Chondrocyte (in vitro differentiated cells): ENCODE measurements at regions not wholly inside any gene's neighbourhood (a gene's known extent, or its start where the extent isn't known, plus 50 kb on each side); places are given as distances from the start of the nearest gene placed in this dataset.
"Not testable (repeated sequence)": the region's sequence is repeated elsewhere in the genome, so short reads cannot be mapped to it uniquely, and the experiment has no call there.

Source experiments
- DNase-seq: peaks from one replicate; pipeline ENCODE4 v3.0.0; 2021; ENCODE audit warnings: mixed read lengths, low spot score
- H3K27ac Mint-ChIP-seq: one replicate; pipeline ENCODE4 v1.8.0; 2021; ENCODE audit warnings: mild to moderate bottlenecking, moderate library complexity, mixed read lengths; ENCODE audit not compliant: unreplicated experiment
- H3K27me3 Mint-ChIP-seq: 2 replicates; pipeline ENCODE4 v1.8.0; 2021; ENCODE audit warnings: low read depth, mixed read lengths
- H3K36me3 Mint-ChIP-seq: 2 replicates; pipeline ENCODE4 v1.8.0; 2021; ENCODE audit warnings: low read depth, mixed read lengths
- H3K4me1 Mint-ChIP-seq: 2 replicates; pipeline ENCODE4 v1.8.0; 2021; ENCODE audit warnings: low read depth, mild to moderate bottlenecking, mixed read lengths
- H3K4me3 Mint-ChIP-seq: one replicate; pipeline ENCODE4 v1.8.0; 2021; ENCODE audit warnings: mild to moderate bottlenecking, moderate library complexity, mixed read lengths; ENCODE audit not compliant: unreplicated experiment
- H3K9me3 Mint-ChIP-seq: 2 replicates; pipeline ENCODE4 v1.8.0; 2021; ENCODE audit warnings: low read depth, mixed read lengths
- CTCF ChIP-seq: fragments of 200-600 bp; sonication (generic); IDR thresholded peaks from 2 replicates; pipeline ENCODE4 v1.5.0; 2021; ENCODE audit warnings: antibody characterized with exemption, mild to moderate bottlenecking, moderate library complexity

- peaks cover 33% of the 10 kb centered on the region for H3K27me3 Mint-ChIP-seq
- H3K4me1 Mint-ChIP-seq, result no peaks in the 10 kb centered on the region
- peaks cover 6% of the 10 kb centered on the region for H3K36me3 Mint-ChIP-seq
- TF ChIP-seq CTCF, result no peak
- no peak for DNase-seq
- H3K9me3 Mint-ChIP-seq, result peaks cover 7% of the 10 kb centered on the region
- no peak overlapping the region for H3K27ac Mint-ChIP-seq
- no peak overlapping the region for H3K4me3 Mint-ChIP-seq
Observed at GRCh38 chr1:228891272-228892034, 156.2 kb downstream of the RHOU start.

- H3K36me3 Mint-ChIP-seq, H3K9me3 Mint-ChIP-seq, H3K4me1 Mint-ChIP-seq, H3K4me3 Mint-ChIP-seq, DNase-seq, H3K27ac Mint-ChIP-seq: not testable (repeated sequence)
- H3K27me3 Mint-ChIP-seq, result peaks cover 31% of the 10 kb centered on the region
Observed at GRCh38 chr1:228892200-228892599, 156.9 kb downstream of the RHOU start.

GRCh38 chr1:228894442-228894989, 159.2 kb downstream of the RHOU start:
- H3K27ac Mint-ChIP-seq, result no peak overlapping the region
- H3K9me3 Mint-ChIP-seq, result peaks cover 3% of the 10 kb centered on the region
- H3K27me3 Mint-ChIP-seq, result peaks cover 30% of the 10 kb centered on the region
- no peak for TF ChIP-seq CTCF
- H3K4me3 Mint-ChIP-seq, result no peak overlapping the region
- no peak for DNase-seq
- H3K36me3 Mint-ChIP-seq, result peaks cover 5% of the 10 kb centered on the region
- peaks cover 3% of the 10 kb centered on the region for H3K4me1 Mint-ChIP-seq

- TF ChIP-seq CTCF, result no peak
- H3K27ac Mint-ChIP-seq, result no peak overlapping the region
Observed at GRCh38 chr1:228897901-228898300, 162.6 kb downstream of the RHOU start.

GRCh38 chr1:228898582-228898992, 163.3 kb downstream of the RHOU start:
- H3K27me3 Mint-ChIP-seq, result peaks cover 23% of the 10 kb centered on the region
- DNase-seq, result no peak
- H3K36me3 Mint-ChIP-seq, result peaks cover 1% of the 10 kb centered on the region
- H3K4me3 Mint-ChIP-seq, result no peak overlapping the region
- no peak overlapping the region for H3K27ac Mint-ChIP-seq
- peaks cover 41% of the 10 kb centered on the region for H3K4me1 Mint-ChIP-seq
- no peaks in the 10 kb centered on the region for H3K9me3 Mint-ChIP-seq
- TF ChIP-seq CTCF, result no peak

More at GRCh38 chr1:228897901-228898300, 162.6 kb downstream of the RHOU start:
- no peak for DNase-seq
- Mint-ChIP-seq H3K27me3 (peaks cover 23% of the 10 kb centered on the region), H3K36me3 (peaks cover 1% of the 10 kb centered on the region), H3K9me3 (no peaks in the 10 kb centered on the region), H3K4me1 (peaks cover 34% of the 10 kb centered on the region), H3K4me3 (no peak overlapping the region)
